Left ventricle myocardium superior (tissue), 1 donor: ENCODE measurements at regions not wholly inside any gene's neighbourhood (a gene's known extent, or its start where the extent isn't known, plus 50 kb on each side); places are given as distances from the start of the nearest gene placed in this dataset.
"Not testable (repeated sequence)": the region's sequence is repeated elsewhere in the genome, so short reads cannot be mapped to it uniquely, and the experiment has no call there.

Experiments
- ATAC-seq: fragments of 200-7000 bp; cut with Tn5 transposase; one replicate; pipeline ENCODE4 v1.9.1; 2020; ENCODE audit warnings: mild to moderate bottlenecking, moderate library complexity
- DNase-seq: peaks from one replicate; pipeline ENCODE4 v3.0.0-alpha.2; 2020
- intact Hi-C: fragments of 100-400 bp; cut with micrococcal nuclease; formaldehyde crosslinking; loops from one replicate; pipeline ENCODE4 v1.11.0; 2022
- donor health status: DM: no; HTN: yes; CAD: no; lungs with severe emphysema.

GRCh38 chr10:60532696-60533468 lies 143.2 kb upstream of the ANK3 start:
- intact Hi-C loops = no loop called here
- no peak for ATAC-seq
- DNase-seq = no peak

GRCh38 chr10:60531006-60531405 lies 141.3 kb upstream of the ANK3 start:
- peak; percentile 79 for ATAC-seq

GRCh38 chr10:60527676-60528075 lies 138.0 kb upstream of the ANK3 start:
- intact Hi-C loops = no loop called here
- DNase-seq (no peak), ATAC-seq (no peak)

More at GRCh38 chr10:60531006-60531405, 141.3 kb upstream of the ANK3 start:
- intact Hi-C loops = no loop called here
- DNase-seq = no peak

- intact Hi-C loops = no loop called here
- no peak for ATAC-seq
- DNase-seq = no peak
These were observed 136.3 kb upstream of the ANK3 start for GRCh38 chr10:60525716-60526585.

GRCh38 chr10:60524541-60524940 lies 134.9 kb upstream of the ANK3 start:
- DNase-seq (no peak), ATAC-seq (no peak)
- intact Hi-C loops = no loop called here

GRCh38 chr10:60523371-60523770 lies 133.7 kb upstream of the ANK3 start:
- DNase-seq, intact Hi-C loops, ATAC-seq: not testable (repeated sequence)

- intact Hi-C loops = no loop called here
- DNase-seq (no peak), ATAC-seq (no peak)
These were observed 132.9 kb upstream of the ANK3 start for GRCh38 chr10:60522617-60523016.

GRCh38 chr10:60521974-60522405 lies 132.3 kb upstream of the ANK3 start:
- ATAC-seq (peak; percentile 73), DNase-seq (no peak)
- intact Hi-C loops = no loop called here

- intact Hi-C loops = no loop called here
- no peak for DNase-seq
- no peak for ATAC-seq
These were observed 129.1 kb upstream of the ANK3 start for GRCh38 chr10:60518745-60519144.

GRCh38 chr10:60517805-60518204 lies 128.1 kb upstream of the ANK3 start:
- intact Hi-C loops = no loop called here
- ATAC-seq (no peak), DNase-seq (no peak)

- intact Hi-C loops = no loop called here
- no peak for DNase-seq
- ATAC-seq = no peak
These were observed 123.6 kb upstream of the ANK3 start for GRCh38 chr10:60513281-60513680.

- DNase-seq (no peak), ATAC-seq (peak; percentile 69)
- intact Hi-C loops = no loop called here
These were observed 122.0 kb upstream of the ANK3 start for GRCh38 chr10:60511477-60512229.

- ATAC-seq (peak; percentile 45), DNase-seq (no peak)
- intact Hi-C loops = no loop called here
These were observed 119.2 kb upstream of the ANK3 start for GRCh38 chr10:60508831-60509230.

GRCh38 chr10:60508037-60508436 lies 118.4 kb upstream of the ANK3 start:
- DNase-seq (no peak), ATAC-seq (peak; percentile 72)
- intact Hi-C loops = no loop called here

- intact Hi-C loops = no loop called here
- no peak for DNase-seq
These were observed 112.9 kb upstream of the ANK3 start for GRCh38 chr10:60502621-60503020.

GRCh38 chr10:60498985-60499384 lies 109.3 kb upstream of the ANK3 start:
- intact Hi-C loops = no loop called here
- no peak for ATAC-seq
- no peak for DNase-seq

More at GRCh38 chr10:60502621-60503020, 112.9 kb upstream of the ANK3 start:
- ATAC-seq = no peak

- intact Hi-C loops = no loop called here
- ATAC-seq (no peak), DNase-seq (no peak)
These were observed 107.7 kb upstream of the ANK3 start for GRCh38 chr10:60497364-60497763.

GRCh38 chr10:60496181-60496580 lies 106.5 kb upstream of the ANK3 start:
- ATAC-seq (peak; percentile 47), DNase-seq (no peak)
- intact Hi-C loops = no loop called here

- ATAC-seq (peak; percentile 18), DNase-seq (no peak)
- intact Hi-C loops = no loop called here
These were observed 105.8 kb upstream of the ANK3 start for GRCh38 chr10:60495338-60496055.
